ENCODE measurements at regions not wholly inside any gene's neighbourhood (a gene's known extent, or its start where the extent isn't known, plus 50 kb on each side); places are given as distances from the start of the nearest gene placed in this dataset.

DNA sequence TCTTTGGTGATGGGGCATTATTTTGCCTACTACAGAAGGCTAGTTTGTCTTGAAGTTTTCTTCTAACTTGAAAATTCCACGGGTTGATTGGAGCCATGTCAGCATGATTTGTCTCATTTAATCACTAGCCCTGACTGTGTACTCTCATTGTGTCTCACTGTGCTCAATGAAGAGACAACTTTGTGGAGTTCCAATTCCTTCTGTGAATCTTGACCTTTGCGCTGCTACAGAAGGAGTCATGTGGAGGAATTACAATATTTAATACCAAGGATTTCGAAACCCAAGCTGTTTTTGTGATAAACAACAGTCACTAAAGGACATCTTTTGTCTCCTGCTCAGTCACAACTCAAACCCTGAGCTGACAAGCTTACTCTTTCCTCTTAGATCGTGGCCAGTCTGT lies 98.6 kb upstream of the ACTBL2 start:
- DNase-seq: no peak

DNA sequence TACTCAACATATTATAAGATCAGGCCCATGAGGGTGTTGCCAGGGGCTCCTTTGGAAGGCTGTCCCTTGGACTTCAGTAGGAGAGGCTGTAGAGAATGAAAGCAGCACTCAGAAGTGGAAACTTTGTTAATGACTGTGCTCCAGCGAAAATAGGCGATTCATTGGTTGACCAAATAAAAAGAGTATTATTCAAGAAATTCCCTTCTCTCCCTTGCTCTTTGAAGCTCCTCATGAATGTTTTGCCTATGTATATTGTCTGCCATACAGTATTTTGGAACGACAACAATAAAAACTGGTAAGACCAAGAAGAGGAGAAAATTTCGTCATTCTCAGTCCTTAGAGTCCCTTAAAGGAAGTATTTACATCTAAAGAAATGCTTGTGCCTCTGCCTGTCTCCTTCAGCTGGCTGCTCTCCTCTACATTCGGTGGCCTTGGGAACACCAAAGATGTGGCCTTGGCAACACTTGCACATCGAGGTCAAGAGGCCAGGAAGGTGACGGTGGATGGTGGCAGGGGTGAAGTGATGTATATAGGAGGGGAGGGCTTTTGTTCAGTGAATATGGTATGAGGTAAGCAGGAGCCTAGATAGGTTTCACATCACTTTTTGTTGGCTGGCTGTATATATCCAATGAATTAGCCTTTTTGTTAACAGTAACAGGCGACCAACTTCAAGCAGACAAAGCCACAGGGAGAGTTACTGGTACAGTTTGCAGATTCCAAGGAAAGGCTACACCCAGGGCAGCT lies 95.0 kb upstream of the ACTBL2 start:
- DNase-seq: no peak

DNA sequence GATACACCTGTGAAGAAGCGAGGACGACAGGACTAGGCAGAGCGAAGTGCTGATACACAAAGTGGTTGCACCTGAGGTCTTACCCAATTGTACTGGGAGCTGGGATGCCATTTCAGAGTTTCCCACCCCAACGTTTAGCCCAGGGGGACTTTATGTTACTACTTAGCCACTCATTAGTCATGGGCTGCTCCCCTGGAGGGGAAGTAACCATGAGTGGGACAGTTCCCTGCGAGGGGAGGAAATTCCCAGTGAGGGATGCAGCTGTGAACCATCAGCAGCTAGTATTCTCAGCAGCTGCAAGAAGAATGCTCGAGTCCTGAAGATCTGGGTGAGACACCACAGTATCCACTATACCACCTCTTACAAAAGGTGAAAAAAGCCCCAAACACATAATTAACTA lies 93.7 kb upstream of the ACTBL2 start:
- no peak for DNase-seq

DNA sequence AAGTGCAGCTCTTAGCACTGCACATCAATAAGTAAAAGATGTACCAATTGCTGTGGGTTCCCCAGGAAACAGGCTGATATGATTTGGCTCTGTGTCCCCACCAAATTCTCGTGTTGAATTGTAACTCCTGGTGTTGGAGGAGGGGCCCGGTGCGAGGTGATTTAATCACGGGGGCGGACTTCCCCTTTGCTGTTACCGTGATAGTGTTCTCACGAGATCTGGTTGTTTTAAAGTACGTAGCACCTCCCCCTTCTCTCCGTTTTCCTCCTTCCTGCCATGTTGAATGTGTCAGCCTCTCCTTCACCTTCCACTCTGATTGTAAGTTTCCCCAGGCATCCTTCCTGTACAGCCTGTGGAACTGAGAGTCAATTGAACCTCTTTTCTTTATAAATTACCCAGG lies 93.2 kb upstream of the ACTBL2 start:
- no peak for DNase-seq

DNA sequence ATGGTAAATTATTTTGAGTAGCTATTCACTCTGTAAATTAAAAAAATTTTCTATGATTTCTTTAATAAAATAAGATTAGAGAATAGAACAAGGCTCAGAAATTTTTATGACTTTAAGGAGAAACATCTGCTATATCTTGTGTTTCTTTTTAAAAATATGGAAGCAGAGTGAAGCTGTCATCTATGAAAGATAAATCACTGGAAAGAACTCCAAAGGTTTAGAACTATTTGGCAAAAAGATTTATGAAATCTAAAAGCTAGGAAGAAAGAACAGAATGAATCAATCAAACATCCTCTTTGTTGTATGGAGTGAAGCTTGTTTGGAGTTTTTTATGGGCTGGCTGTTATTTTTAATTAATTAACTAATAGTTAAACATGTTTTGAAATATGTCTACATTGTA lies 89.8 kb upstream of the ACTBL2 start:
- no peak for DNase-seq

DNA sequence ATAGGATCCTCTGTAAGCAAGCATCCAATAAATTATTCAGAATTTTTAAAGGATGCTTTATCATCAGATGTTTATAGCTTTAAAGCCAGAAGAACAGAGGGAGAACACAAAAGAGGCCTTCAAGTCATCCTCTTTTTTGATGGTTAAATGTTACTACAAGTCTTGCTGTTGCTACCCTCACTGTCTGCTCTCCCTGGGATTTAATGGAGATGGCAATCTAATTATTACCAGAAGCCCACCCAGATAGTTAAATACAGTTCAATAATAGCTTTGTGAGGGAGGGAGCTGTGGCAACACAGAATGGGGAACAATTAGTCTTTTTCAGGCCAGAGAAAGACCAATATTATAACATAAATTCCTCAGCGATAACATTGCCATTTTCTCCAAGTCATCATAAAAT lies 87.0 kb upstream of the ACTBL2 start:
- DNase-seq: no peak

DNA sequence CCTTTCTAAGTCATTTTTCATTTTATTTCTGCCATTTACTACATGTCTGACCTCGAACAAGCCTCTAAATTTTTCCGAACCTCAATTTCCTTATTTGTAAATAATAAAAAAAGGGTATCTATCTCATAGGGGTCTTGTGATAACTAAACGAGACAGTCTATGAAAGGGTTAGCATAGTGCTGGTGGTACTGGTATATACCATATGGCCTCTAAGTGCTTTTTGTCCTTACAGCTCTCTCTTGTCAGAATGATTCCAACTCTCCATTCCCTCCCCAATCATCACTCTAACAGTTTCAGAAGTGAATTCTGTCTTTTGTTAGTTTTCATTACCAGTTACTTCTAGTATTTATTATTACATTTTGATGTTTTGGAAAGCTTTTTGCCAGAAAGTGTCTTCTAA lies 85.5 kb upstream of the ACTBL2 start:
- DNase-seq: no peak

DNA sequence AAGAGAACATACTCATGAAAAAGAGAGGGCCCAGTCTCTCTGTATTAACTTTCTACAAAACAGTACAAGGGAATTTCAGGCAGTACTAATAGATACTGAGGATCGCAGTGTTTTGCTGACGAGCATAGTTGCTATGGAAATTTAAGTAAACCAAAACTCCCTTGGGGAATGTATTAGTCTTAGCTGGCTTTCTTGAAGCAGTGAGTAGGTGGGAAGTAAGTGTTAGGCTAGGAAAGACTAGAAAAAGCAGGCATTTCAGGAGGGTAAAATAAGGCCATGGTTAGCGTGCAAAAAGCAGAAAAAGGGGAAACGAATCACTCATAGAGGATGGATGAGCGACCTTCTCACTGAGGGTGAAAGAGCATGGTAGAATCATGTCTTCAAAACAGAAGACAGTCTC lies 84.3 kb upstream of the ACTBL2 start:
- DNase-seq: no peak

DNA sequence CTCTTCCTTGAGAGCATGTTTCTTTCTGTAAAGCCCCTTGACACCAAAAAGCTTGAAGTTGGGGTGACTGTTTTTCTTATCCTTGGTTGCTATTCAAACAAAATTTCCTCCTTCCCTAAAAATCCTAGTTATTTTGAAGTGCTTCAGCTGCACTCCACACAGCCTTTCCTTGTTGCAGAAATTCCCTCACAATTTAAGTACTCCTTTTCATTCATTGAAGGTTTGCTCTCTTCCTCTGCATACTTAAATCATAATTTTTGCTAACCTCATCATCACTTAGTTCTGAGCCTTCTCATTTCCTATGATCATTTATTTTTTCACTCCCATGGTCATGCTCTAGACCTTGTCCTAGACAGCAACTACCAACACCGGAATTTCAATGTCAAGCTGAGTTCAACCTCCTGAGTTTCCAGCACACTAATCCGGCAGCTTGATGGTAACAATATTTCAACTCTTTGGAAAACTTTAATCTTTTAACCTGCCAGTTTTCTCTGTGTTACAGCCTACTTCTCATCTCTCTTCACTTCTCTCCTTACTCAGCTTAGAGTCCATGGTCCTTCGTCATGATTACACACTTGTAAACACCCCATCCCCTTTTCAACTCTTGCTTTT lies 78.7 kb upstream of the ACTBL2 start:
- DNase-seq: no peak

DNA sequence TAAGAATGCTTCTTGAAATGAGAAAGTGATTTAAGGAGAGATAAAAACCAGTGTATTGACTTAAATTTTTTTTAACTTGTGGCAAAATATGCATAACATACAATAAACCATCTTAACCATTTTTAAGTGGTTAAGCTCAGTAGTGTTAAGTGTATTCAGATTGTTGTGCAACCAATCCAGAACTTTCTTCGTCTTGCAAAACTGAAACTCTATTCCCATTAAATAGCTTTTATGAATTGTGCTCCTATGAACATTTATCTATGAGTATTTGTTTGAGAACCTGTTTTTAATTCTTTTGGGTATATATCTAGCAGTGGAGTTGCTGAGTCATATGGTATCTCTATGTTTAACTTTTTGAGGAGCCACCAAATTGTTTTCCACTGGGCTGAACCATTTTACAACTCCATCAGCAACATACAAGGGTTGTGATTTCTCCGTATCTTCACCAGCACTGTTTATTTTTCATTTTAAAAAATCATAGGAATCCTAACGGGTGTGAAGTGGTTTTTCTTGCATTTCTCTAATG lies 76.6 kb upstream of the ACTBL2 start:
- DNase-seq: no peak

DNA sequence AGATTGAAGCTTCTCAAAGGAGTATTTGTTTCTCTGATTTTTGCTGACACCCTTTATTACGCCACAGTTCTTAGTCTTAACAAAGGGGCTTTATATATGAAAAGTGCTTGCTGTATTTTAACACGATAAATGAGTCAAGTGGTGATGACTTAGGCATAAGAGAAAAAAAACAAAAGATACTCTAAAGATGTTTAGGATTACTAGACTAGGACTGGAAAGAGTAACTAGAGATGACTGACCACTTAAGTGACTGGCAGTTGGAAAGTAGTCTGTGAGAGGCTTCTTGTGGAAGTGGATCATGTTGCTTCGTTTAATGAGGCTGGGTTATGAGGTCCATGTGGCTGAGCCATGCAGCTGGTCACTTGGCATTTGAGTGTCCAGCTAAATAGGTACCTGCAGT lies 69.4 kb upstream of the ACTBL2 start:
- DNase-seq: no peak

DNA sequence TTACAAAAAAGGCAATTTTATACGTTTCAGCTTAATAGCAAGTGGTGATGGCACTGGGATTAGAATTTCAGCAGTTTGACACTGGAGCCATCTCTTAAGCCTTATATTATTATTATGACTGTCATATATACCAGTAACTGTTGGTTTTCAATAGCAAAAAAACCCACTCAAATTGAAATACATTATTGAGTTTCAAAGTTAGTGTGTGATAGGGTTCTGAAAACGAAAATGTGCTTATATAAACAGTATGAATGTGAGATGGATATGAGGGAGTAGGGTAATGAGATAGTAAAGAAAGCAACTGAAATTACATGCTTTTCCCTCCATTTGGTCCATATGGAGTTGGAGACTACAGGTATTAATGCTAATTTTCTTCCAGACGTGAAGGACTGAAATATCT lies 68.6 kb upstream of the ACTBL2 start:
- no peak for DNase-seq

DNA sequence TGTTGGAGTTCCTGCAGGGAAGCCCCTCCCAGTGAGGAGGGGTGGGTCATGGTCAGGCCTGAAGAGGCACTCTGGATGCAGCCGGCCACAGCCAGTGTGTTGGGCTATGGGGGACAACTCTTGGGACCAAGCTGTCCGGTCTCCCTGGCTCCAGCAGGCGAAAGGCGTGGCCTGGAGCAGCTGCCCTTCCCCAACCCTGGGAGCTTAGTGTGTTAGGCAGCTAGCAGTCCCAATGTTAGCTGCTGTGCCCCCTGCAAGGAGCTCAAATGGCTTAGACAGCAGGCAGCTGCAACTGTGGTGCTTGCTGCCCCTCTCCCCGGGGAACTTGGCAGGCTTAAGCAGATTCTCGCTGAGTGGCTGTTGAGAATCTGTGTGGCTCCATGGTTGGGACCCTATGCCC lies 67.5 kb upstream of the ACTBL2 start:
- no peak for DNase-seq

DNA sequence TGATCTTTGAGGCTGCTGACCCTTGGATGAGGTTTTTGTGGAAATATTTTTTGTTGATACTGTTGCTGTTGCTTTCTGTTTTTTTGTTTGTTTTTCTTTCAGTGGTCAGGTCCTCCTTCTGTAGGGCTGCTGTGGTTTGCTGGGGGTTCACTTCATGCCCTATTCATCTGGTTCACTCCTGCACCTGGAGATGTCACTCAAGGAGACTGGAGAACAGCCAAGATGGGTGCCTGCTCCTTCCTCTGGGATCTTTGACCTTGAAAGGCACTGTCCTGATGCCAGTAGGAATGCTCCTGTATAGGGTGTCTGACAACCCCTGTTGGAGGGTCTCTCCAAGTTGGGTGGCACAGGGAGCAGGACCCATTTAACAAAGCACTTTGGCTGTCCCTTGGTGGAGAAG lies 67.0 kb upstream of the ACTBL2 start:
- DNase-seq: no peak

DNA sequence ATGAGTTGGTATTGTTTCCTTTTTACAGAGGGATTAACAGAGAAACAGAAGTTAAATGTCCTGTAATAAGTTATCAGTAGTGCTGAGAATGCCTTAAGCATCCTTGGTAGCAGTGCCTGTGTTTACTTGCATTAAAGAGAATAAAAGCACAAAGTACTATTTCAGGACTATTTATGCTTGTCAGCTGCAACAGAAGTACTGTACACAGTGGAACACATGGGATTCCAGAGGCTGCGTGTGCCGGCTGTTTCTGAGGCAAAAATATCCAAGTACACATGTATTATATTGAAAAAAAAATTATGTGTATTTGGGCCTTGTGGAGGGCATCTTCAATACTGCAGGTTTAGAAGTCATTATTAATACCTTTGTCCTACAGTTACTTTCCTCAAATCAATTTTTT lies 58.2 kb upstream of the ACTBL2 start:
- DNase-seq: no peak

DNA sequence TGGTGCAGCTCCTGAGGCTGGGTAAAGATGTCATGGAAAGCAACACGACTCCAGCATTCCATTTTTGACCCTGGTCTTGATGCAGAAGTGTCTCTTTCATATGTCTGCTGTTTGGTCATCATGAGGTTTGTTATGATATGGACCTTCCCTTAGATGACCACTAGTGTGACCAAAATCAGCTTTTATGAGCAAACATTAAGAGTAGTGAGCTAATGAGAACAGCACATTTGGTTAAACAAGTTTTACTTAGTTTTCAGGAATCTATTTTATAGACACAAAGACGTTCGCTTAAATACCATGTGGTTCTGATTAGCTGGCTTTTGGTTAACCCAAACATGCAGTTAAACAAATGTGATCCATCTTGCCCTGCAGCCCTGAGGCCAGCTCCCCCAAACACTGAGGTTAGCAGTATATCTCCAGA lies 56.7 kb upstream of the ACTBL2 start:
- DNase-seq: no peak

DNA sequence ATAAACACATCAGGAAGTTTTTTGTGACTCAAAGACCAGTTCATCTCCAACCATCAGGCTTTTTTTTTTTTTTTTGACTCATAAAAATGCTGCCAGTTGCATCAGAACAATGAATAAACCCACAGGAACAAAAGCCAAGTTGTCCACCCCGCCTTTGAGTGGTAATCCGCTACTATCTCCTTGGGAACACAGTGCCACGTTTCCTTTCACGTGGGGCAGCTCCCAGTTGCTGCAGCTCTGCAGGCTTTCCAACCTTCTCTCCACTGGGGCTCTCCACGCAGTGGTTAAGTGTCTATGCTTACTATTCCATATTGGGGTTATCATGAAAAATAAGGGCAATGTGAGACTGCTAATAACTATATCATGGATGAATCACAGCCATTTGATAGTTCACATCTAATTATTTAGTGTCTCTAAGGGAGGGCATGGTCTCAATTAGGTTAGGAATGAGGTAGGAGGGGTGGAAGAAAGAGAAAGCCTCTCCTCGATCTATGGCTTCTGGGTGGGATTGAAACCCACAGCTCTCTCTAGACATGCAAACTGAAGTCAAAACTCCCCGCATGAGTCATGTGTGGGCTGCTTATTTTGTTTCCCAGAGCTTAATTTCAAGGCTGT lies 55.8 kb upstream of the ACTBL2 start:
- no peak for DNase-seq

DNA sequence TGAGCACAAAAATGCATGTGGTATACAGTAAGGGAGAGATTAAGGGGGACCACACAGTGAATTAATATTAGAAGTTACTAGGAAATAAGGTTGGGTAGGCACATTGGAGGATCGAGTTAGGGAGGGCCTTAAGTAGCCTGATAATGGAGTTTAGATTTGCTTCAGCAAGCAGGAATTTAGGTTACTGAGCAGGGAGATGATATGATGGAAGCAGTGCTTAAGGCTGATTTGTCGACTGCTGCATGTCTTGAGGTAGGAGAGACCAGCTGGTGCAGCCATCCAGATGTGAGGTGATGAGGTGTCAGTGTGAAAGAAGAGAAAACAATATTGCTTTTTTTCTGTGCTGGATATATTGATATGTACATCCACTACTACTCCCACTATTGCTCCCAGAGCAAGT lies 55.2 kb upstream of the ACTBL2 start:
- no peak for DNase-seq

DNA sequence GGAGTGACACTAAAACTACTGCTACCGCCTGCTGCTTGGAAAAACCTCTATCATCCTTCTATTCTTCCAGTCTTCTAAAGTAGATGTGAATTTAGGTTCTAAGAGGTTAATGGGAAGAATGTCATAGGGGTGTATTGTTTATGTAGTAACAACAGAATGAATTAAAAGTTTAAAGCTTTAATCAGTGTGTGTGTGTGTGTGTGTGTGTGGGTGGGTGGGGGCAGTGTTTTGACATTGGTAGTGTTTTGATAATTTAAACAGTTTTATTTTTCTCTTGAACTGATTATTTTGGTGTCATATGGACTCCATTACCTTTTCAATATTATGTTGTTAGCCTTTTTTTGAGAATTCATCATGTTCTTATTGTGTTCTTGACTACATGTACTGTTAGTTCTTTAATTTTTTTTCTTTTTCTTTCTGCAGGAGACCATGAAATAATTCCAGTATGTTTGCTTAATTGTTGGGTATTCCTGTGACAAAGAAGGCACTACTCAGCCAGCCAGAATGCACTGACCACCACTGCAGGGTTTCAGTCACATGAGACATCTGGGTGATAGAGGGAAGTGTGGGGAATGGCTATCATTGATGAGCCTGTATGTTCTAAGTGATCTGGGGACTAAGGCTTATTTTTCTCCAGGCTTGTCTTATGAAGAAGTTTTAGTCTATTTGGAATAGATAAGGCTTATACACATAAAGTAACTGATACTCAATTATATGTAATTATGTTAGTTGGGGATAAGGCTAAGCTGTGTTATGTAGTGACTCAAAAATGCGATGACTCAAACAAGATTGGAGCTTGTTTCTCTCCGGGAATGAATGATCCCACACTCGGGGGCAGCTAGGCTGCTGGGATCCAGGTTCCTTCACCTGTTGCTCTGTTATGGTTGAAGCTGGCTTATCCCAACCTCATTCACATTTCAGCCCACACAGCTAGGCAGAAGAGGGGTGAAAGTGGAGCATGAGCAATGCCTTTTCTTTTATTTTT lies 50.2 kb upstream of the ACTBL2 start:
- no peak for DNase-seq
